ENCODE measurements at regions not wholly inside any gene's neighbourhood (a gene's known extent, or its start where the extent isn't known, plus 50 kb on each side); places are given as distances from the start of the nearest gene placed in this dataset.

DNA sequence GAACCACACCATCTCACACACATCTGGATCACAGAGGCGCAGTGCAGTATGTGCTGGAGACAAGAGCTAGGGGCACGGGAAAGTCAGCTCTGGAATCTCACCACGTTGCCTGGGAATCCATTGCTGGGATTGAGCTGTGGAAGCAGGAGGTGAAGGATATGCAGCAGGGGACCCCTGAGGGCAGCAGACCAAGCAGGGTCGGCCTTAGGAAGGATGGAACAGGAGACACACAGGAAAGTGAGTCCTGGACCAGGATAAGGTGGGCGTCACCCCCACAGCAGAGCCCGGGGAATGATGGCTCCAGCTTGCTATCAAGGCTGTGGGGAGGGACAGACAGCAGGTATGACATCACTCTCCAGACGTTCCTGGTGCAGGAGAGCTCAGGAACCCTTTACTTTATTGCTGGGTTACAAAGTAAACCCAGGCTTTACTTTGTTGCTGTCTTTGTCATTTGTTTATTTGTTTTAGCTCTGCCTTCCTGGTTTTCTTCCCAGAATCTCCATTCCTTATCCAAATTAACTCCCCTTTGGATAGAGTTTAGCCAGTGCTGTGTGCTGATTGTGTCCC is 329.8 kb upstream of the MYT1L start (continued):
- TF ChIP-seq, protein P1, sequence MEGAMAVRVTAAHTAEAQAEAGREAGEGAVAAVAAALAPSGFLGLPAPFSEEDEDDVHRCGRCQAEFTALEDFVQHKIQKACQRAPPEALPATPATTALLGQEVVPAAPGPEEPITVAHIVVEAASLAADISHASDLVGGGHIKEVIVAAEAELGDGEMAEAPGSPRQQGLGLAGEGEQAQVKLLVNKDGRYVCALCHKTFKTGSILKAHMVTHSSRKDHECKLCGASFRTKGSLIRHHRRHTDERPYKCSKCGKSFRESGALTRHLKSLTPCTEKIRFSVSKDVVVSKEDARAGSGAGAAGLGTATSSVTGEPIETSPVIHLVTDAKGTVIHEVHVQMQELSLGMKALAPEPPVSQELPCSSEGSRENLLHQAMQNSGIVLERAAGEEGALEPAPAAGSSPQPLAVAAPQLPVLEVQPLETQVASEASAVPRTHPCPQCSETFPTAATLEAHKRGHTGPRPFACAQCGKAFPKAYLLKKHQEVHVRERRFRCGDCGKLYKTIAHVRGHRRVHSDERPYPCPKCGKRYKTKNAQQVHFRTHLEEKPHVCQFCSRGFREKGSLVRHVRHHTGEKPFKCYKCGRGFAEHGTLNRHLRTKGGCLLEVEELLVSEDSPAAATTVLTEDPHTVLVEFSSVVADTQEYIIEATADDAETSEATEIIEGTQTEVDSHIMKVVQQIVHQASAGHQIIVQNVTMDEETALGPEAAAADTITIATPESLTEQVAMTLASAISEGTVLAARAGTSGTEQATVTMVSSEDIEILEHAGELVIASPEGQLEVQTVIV (IDR thresholded peaks at IDR 0.05; ENCODE audit: borderline replicate concordance, partially characterized antibody): no peak
- TF ChIP-seq MTA2 (IDR thresholded peaks at IDR 0.05; ENCODE audit: low read depth): no peak
- TF ChIP-seq, protein P2, sequence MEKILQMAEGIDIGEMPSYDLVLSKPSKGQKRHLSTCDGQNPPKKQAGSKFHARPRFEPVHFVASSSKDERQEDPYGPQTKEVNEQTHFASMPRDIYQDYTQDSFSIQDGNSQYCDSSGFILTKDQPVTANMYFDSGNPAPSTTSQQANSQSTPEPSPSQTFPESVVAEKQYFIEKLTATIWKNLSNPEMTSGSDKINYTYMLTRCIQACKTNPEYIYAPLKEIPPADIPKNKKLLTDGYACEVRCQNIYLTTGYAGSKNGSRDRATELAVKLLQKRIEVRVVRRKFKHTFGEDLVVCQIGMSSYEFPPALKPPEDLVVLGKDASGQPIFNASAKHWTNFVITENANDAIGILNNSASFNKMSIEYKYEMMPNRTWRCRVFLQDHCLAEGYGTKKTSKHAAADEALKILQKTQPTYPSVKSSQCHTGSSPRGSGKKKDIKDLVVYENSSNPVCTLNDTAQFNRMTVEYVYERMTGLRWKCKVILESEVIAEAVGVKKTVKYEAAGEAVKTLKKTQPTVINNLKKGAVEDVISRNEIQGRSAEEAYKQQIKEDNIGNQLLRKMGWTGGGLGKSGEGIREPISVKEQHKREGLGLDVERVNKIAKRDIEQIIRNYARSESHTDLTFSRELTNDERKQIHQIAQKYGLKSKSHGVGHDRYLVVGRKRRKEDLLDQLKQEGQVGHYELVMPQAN (conservative IDR thresholded peaks at IDR 0.05): no peak
- TF ChIP-seq, protein P3, sequence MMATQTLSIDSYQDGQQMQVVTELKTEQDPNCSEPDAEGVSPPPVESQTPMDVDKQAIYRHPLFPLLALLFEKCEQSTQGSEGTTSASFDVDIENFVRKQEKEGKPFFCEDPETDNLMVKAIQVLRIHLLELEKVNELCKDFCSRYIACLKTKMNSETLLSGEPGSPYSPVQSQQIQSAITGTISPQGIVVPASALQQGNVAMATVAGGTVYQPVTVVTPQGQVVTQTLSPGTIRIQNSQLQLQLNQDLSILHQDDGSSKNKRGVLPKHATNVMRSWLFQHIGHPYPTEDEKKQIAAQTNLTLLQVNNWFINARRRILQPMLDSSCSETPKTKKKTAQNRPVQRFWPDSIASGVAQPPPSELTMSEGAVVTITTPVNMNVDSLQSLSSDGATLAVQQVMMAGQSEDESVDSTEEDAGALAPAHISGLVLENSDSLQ (IDR thresholded peaks at IDR 0.05): no peak
- no peak for TF ChIP-seq IKZF1 (conservative IDR thresholded peaks at IDR 0.05)
- TF ChIP-seq NRF1 (conservative IDR thresholded peaks at IDR 0.05; ENCODE audit: low read depth, low read length): no peak
- TF ChIP-seq RCOR1 (conservative IDR thresholded peaks at IDR 0.05; ENCODE audit: low read depth, low read length): no peak
- TF ChIP-seq CBFB (IDR thresholded peaks at IDR 0.05; ENCODE audit: low read depth): no peak

All from GM12878 (cell line).